GM23338 (cell line): ENCODE measurements at regions not wholly inside any gene's neighbourhood (a gene's known extent, or its start where the extent isn't known, plus 50 kb on each side); places are given as distances from the start of the nearest gene placed in this dataset.

ENCODE experiments used
- ATAC-seq: fragments of 200-7000 bp; cut with Tn5 transposase; 3 replicates; pipeline ENCODE4 v1.9.1; 2020
- DNase-seq: peaks from one replicate; pipeline ENCODE4 v3.0.0-alpha.2; 2015; ENCODE audit warnings: low spot score
- H2AFZ ChIP-seq: fragments of 200-600 bp; sonication (generic); 2 replicates; pipeline ENCODE4 v1.8.0; 2016; ENCODE audit warnings: antibody characterized with exemption, mild to moderate bottlenecking, moderate library complexity
- H3F3A ChIP-seq: fragments of 200-600 bp; sonication (generic); replicated peaks from 2 replicates; pipeline ENCODE4 v1.8.0; 2017; ENCODE audit warnings: antibody characterized with exemption, mixed run types, low read depth
- H3K27ac ChIP-seq: fragments of 200-600 bp; sonication (generic); 2 replicates; pipeline ENCODE4 v1.6.1; 2016; ENCODE audit warnings: low read depth
- H3K27me3 ChIP-seq: fragments of 200-600 bp; sonication (generic); 2 replicates; pipeline ENCODE4 v1.8.0; 2016; ENCODE audit warnings: mild to moderate bottlenecking, mixed run types, moderate library complexity; ENCODE audit not compliant: insufficient read depth
- H3K36me3 ChIP-seq: fragments of 200-600 bp; sonication (generic); 2 replicates; pipeline ENCODE4 v1.8.0; 2016; ENCODE audit warnings: mild to moderate bottlenecking; ENCODE audit not compliant: insufficient read depth
- H3K4me1 ChIP-seq: fragments of 200-600 bp; sonication (generic); 2 replicates; pipeline ENCODE4 v1.8.0; 2016; ENCODE audit warnings: mild to moderate bottlenecking, moderate library complexity; ENCODE audit not compliant: insufficient read depth
- H3K4me2 ChIP-seq: fragments of 200-600 bp; sonication (generic); 2 replicates; pipeline ENCODE4 v1.7.1; 2017; ENCODE audit warnings: mixed run types
- H3K4me3 ChIP-seq: fragments of 200-600 bp; sonication (generic); 2 replicates; pipeline ENCODE4 v1.6.1; 2016; ENCODE audit warnings: mixed run types
- H3K79me2 ChIP-seq: fragments of 200-600 bp; sonication (generic); replicated peaks from 2 replicates; pipeline ENCODE4 v1.8.0; 2017; ENCODE audit warnings: mild to moderate bottlenecking; ENCODE audit not compliant: insufficient read depth
- H3K9me2 ChIP-seq: fragments of 200-600 bp; sonication (generic); 2 replicates; pipeline ENCODE4 v1.8.0; 2017; ENCODE audit not compliant: insufficient read depth
- H4K20me1 ChIP-seq: fragments of 200-600 bp; sonication (generic); replicated peaks from 2 replicates; pipeline ENCODE4 v1.8.0; 2017; ENCODE audit warnings: mild to moderate bottlenecking; ENCODE audit not compliant: insufficient read depth
- H3K27ac Mint-ChIP-seq: 2 replicates; pipeline ENCODE4 v1.8.0; 2020; ENCODE audit warnings: inconsistent platforms, mild to moderate bottlenecking, moderate library complexity, mixed read lengths
- H3K27me3 Mint-ChIP-seq: 3 replicates; pipeline ENCODE4 v1.8.0; 2022; ENCODE audit warnings: low read depth, mild to moderate bottlenecking, moderate library complexity, mixed read lengths, inconsistent platforms; ENCODE audit not compliant: insufficient read depth, poor library complexity
- H3K36me3 Mint-ChIP-seq: 3 replicates; pipeline ENCODE4 v1.8.0; 2021; ENCODE audit warnings: low read depth, mild to moderate bottlenecking, inconsistent platforms, moderate library complexity, mixed read lengths
- H3K4me1 Mint-ChIP-seq: 3 replicates; pipeline ENCODE4 v1.8.0; 2020; ENCODE audit warnings: mild to moderate bottlenecking, inconsistent platforms, mixed read lengths
- H3K4me3 Mint-ChIP-seq: 3 replicates; pipeline ENCODE4 v1.8.0; 2021; ENCODE audit warnings: moderate library complexity, mild to moderate bottlenecking, inconsistent platforms, mixed read lengths
- H3K9me3 Mint-ChIP-seq: 3 replicates; pipeline ENCODE4 v1.8.0; 2020; ENCODE audit warnings: moderate library complexity, mild to moderate bottlenecking, inconsistent platforms, mixed read lengths
- CREB1 ChIP-seq: fragments of 250-450 bp; sonication (Bioruptor Pico); IDR thresholded peaks from 2 replicates; pipeline ENCODE4 v1.5.0; 2020; ENCODE audit warnings: low read depth, mild to moderate bottlenecking, moderate library complexity
- CTCF ChIP-seq, 2 experiments: fragments of 200-600 bp in 1 of 2; sonication (generic) in 1 of 2; conservative IDR thresholded peaks; 2 replicates each; pipeline versions ENCODE4 v1.5.1 to v1.6.1; 2016 to 2017; ENCODE audit warnings: antibody characterized with exemption in 2 of 2, low read depth in 2 of 2, mild to moderate bottlenecking in 2 of 2, moderate library complexity in 1 of 2
- EZH2 ChIP-seq: fragments of 200-600 bp; sonication (generic); IDR thresholded peaks from one replicate; pipeline ENCODE4 v1.8.0; 2017; ENCODE audit warnings: antibody characterized with exemption, mild to moderate bottlenecking, low read depth; ENCODE audit not compliant: unreplicated experiment
- EZH2phosphoT487 ChIP-seq: fragments of 200-600 bp; sonication (generic); IDR thresholded peaks from one replicate; pipeline ENCODE4 v1.8.1; 2018; ENCODE audit warnings: antibody characterized with exemption; ENCODE audit not compliant: unreplicated experiment
- JUNB ChIP-seq: IDR thresholded peaks from one replicate; pipeline ENCODE4 v1.6.1; 2016; ENCODE audit warnings: antibody characterized with exemption; ENCODE audit not compliant: unreplicated experiment
- NANOG ChIP-seq: IDR thresholded peaks from 2 replicates; pipeline ENCODE4 v1.6.1; 2016; ENCODE audit warnings: antibody characterized with exemption, borderline replicate concordance
- POLR2AphosphoS5 ChIP-seq: IDR thresholded peaks from 2 replicates; pipeline ENCODE4 v1.6.1; 2016; ENCODE audit warnings: antibody characterized with exemption, low read depth
- STAT1 ChIP-seq: IDR thresholded peaks from one replicate; pipeline ENCODE4 v1.6.1; 2016; ENCODE audit warnings: antibody characterized with exemption; ENCODE audit not compliant: unreplicated experiment
- ZNF114 ChIP-seq: fragments of 250-450 bp; sonication (Bioruptor Pico); IDR thresholded peaks from 2 replicates; pipeline ENCODE4 v1.5.0; 2020; ENCODE audit warnings: mild to moderate bottlenecking, moderate library complexity
- ZNF331 ChIP-seq: fragments of 250-450 bp; sonication (Bioruptor Pico); IDR thresholded peaks from 2 replicates; pipeline ENCODE4 v1.5.0; 2020; ENCODE audit warnings: low read depth, mild to moderate bottlenecking, moderate library complexity
- TF ChIP-seq, protein P1 (sequence below): fragments of 250-450 bp; sonication (Bioruptor Pico); IDR thresholded peaks from 2 replicates; pipeline ENCODE4 v1.5.0; 2020; ENCODE audit warnings: mild to moderate bottlenecking, moderate library complexity
- TF ChIP-seq, protein P2 (sequence below): IDR thresholded peaks from one replicate; pipeline ENCODE4 v1.6.1; 2018; ENCODE audit warnings: antibody characterized with exemption; ENCODE audit not compliant: unreplicated experiment
- TF ChIP-seq, protein P3 (sequence below): IDR thresholded peaks from 2 replicates; pipeline ENCODE4 v1.6.1; 2016; ENCODE audit warnings: antibody characterized with exemption

- no peak overlapping the region for H3K4me3 Mint-ChIP-seq
- no peak for DNase-seq
- Histone ChIP-seq H3K4me1 (no peaks in the 10 kb centered on the region), H3F3A (no peaks in the 10 kb centered on the region), H3K27ac (no peak overlapping the region), H3K27me3 (no peaks in the 10 kb centered on the region), H3K4me3 (no peak overlapping the region), H3K9me2 (0 out of 2 replicates have a peak, but pooled peaks cover 3% of the 10 kb centered on the region), H2AFZ (no peak overlapping the region), H3K4me2 (no peak overlapping the region), H3K79me2 (no peaks in the 10 kb centered on the region), H3K36me3 (no peaks in the 10 kb centered on the region), H4K20me1 (no peaks in the 10 kb centered on the region)
- no peak overlapping the region for H3K27ac Mint-ChIP-seq
- no peaks in the 10 kb centered on the region for H3K36me3 Mint-ChIP-seq
- no peaks in the 10 kb centered on the region for H3K9me3 Mint-ChIP-seq
- no peak for ATAC-seq
- TF ChIP-seq, protein P1, sequence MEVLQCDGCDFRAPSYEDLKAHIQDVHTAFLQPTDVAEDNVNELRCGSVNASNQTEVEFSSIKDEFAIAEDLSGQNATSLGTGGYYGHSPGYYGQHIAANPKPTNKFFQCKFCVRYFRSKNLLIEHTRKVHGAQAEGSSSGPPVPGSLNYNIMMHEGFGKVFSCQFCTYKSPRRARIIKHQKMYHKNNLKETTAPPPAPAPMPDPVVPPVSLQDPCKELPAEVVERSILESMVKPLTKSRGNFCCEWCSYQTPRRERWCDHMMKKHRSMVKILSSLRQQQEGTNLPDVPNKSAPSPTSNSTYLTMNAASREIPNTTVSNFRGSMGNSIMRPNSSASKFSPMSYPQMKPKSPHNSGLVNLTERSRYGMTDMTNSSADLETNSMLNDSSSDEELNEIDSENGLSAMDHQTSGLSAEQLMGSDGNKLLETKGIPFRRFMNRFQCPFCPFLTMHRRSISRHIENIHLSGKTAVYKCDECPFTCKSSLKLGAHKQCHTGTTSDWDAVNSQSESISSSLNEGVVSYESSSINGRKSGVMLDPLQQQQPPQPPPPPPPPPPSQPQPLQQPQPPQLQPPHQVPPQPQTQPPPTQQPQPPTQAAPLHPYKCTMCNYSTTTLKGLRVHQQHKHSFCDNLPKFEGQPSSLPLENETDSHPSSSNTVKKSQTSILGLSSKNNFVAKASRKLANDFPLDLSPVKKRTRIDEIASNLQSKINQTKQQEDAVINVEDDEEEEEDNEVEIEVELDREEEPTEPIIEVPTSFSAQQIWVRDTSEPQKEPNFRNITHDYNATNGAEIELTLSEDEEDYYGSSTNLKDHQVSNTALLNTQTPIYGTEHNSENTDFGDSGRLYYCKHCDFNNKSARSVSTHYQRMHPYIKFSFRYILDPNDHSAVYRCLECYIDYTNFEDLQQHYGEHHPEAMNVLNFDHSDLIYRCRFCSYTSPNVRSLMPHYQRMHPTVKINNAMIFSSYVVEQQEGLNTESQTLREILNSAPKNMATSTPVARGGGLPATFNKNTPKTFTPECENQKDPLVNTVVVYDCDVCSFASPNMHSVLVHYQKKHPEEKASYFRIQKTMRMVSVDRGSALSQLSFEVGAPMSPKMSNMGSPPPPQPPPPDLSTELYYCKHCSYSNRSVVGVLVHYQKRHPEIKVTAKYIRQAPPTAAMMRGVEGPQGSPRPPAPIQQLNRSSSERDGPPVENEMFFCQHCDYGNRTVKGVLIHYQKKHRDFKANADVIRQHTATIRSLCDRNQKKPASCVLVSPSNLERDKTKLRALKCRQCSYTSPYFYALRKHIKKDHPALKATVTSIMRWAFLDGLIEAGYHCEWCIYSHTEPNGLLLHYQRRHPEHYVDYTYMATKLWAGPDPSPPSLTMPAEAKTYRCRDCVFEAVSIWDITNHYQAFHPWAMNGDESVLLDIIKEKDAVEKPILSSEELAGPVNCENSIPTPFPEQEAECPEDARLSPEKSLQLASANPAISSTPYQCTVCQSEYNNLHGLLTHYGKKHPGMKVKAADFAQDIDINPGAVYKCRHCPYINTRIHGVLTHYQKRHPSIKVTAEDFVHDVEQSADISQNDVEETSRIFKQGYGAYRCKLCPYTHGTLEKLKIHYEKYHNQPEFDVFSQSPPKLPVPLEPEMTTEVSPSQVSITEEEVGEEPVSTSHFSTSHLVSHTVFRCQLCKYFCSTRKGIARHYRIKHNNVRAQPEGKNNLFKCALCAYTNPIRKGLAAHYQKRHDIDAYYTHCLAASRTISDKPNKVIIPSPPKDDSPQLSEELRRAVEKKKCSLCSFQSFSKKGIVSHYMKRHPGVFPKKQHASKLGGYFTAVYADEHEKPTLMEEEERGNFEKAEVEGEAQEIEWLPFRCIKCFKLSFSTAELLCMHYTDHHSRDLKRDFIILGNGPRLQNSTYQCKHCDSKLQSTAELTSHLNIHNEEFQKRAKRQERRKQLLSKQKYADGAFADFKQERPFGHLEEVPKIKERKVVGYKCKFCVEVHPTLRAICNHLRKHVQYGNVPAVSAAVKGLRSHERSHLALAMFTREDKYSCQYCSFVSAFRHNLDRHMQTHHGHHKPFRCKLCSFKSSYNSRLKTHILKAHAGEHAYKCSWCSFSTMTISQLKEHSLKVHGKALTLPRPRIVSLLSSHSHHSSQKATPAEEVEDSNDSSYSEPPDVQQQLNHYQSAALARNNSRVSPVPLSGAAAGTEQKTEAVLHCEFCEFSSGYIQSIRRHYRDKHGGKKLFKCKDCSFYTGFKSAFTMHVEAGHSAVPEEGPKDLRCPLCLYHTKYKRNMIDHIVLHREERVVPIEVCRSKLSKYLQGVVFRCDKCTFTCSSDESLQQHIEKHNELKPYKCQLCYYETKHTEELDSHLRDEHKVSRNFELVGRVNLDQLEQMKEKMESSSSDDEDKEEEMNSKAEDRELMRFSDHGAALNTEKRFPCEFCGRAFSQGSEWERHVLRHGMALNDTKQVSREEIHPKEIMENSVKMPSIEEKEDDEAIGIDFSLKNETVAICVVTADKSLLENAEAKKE (CRISPR knock-in tag) = no peak
- TF ChIP-seq, protein P2, sequence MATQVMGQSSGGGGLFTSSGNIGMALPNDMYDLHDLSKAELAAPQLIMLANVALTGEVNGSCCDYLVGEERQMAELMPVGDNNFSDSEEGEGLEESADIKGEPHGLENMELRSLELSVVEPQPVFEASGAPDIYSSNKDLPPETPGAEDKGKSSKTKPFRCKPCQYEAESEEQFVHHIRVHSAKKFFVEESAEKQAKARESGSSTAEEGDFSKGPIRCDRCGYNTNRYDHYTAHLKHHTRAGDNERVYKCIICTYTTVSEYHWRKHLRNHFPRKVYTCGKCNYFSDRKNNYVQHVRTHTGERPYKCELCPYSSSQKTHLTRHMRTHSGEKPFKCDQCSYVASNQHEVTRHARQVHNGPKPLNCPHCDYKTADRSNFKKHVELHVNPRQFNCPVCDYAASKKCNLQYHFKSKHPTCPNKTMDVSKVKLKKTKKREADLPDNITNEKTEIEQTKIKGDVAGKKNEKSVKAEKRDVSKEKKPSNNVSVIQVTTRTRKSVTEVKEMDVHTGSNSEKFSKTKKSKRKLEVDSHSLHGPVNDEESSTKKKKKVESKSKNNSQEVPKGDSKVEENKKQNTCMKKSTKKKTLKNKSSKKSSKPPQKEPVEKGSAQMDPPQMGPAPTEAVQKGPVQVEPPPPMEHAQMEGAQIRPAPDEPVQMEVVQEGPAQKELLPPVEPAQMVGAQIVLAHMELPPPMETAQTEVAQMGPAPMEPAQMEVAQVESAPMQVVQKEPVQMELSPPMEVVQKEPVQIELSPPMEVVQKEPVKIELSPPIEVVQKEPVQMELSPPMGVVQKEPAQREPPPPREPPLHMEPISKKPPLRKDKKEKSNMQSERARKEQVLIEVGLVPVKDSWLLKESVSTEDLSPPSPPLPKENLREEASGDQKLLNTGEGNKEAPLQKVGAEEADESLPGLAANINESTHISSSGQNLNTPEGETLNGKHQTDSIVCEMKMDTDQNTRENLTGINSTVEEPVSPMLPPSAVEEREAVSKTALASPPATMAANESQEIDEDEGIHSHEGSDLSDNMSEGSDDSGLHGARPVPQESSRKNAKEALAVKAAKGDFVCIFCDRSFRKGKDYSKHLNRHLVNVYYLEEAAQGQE = no peak
- TF ChIP-seq POLR2AphosphoS5 (no peak), ZNF114 (no peak), ZNF331 (no peak), CREB1 (CRISPR knock-in tag) (no peak), JUNB (no peak), NANOG (no peak), EZH2 (no peak), STAT1 (no peak), CTCF (conservative IDR thresholded peaks at IDR 0.05; ENCODE audit: low read depth in 2 of 2) (no peak), EZH2phosphoT487 (no peak)
- TF ChIP-seq, protein P3, sequence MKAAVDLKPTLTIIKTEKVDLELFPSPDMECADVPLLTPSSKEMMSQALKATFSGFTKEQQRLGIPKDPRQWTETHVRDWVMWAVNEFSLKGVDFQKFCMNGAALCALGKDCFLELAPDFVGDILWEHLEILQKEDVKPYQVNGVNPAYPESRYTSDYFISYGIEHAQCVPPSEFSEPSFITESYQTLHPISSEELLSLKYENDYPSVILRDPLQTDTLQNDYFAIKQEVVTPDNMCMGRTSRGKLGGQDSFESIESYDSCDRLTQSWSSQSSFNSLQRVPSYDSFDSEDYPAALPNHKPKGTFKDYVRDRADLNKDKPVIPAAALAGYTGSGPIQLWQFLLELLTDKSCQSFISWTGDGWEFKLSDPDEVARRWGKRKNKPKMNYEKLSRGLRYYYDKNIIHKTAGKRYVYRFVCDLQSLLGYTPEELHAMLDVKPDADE = no peak
- H3K27me3 Mint-ChIP-seq = no peaks in the 10 kb centered on the region
- peaks cover 4% of the 10 kb centered on the region; the same call in 2 of the 3 replicates for H3K4me1 Mint-ChIP-seq
Observed at GRCh38 chr4:81951891-81952455, 421.8 kb downstream of the HNRNPD start.
